Putamen (tissue), 1 donor: ENCODE measurements at regions not wholly inside any gene's neighbourhood (a gene's known extent, or its start where the extent isn't known, plus 50 kb on each side); places are given as distances from the start of the nearest gene placed in this dataset.
"Not testable (repeated sequence)": the region's sequence is repeated elsewhere in the genome, so short reads cannot be mapped to it uniquely, and the experiment has no call there.

Experiments
- DNase-seq: peaks from one replicate; pipeline ENCODE4 v3.0.0-alpha.2; 2016; ENCODE audit warnings: low spot score

- DNase-seq = no peak
These were observed 50.1 kb upstream of the ACSL4 start for GRCh38 chrX:109782994-109783700.

GRCh38 chrX:109783701-109784079 is 50.6 kb upstream of the ACSL4 start:
- no peak for DNase-seq

- no peak for DNase-seq
These were observed 52.0 kb upstream of the ACSL4 start for GRCh38 chrX:109785053-109785452.

- not testable (repeated sequence) for DNase-seq
These were observed 57.5 kb upstream of the ACSL4 start for GRCh38 chrX:109790511-109790910.

GRCh38 chrX:109793191-109793590 is 60.1 kb upstream of the ACSL4 start:
- no peak for DNase-seq

GRCh38 chrX:109795682-109796081 is 62.6 kb upstream of the ACSL4 start:
- DNase-seq = no peak

GRCh38 chrX:109797311-109797975 is 64.4 kb upstream of the ACSL4 start:
- DNase-seq = no peak

GRCh38 chrX:109812236-109812635 is 79.2 kb upstream of the ACSL4 start:
- DNase-seq = no peak

- DNase-seq = no peak
These were observed 80.2 kb upstream of the ACSL4 start for GRCh38 chrX:109813236-109813635.

- DNase-seq = no peak
These were observed 85.9 kb upstream of the ACSL4 start for GRCh38 chrX:109818976-109819375.

GRCh38 chrX:109822861-109823260 is 89.8 kb upstream of the ACSL4 start:
- DNase-seq = no peak

GRCh38 chrX:109826954-109827708 is 94.1 kb upstream of the ACSL4 start:
- no peak for DNase-seq

- DNase-seq = no peak
These were observed 94.7 kb upstream of the ACSL4 start for GRCh38 chrX:109827772-109828171.

GRCh38 chrX:109830157-109830703 is 97.2 kb upstream of the ACSL4 start:
- DNase-seq = no peak

- no peak for DNase-seq
These were observed 97.7 kb upstream of the ACSL4 start for GRCh38 chrX:109830704-109831206.

- no peak for DNase-seq
These were observed 98.4 kb upstream of the ACSL4 start for GRCh38 chrX:109831326-109831985.

- no peak for DNase-seq
These were observed 106.9 kb upstream of the ACSL4 start for GRCh38 chrX:109839694-109840567.

- peak; percentile 51 for DNase-seq
These were observed 107.5 kb upstream of the ACSL4 start for GRCh38 chrX:109840585-109840984.

GRCh38 chrX:109841257-109841656 is 108.2 kb upstream of the ACSL4 start:
- no peak for DNase-seq

GRCh38 chrX:109841869-109842579 is 109.0 kb upstream of the ACSL4 start:
- DNase-seq = no peak
